Subcutaneous abdominal adipose tissue (tissue), 5 donors: ENCODE measurements at regions not wholly inside any gene's neighbourhood (a gene's known extent, or its start where the extent isn't known, plus 50 kb on each side); places are given as distances from the start of the nearest gene placed in this dataset.

Experiments used
- H3K27ac ChIP-seq: one replicate; pipeline ENCODE4 v1.7.0; 2013; ENCODE audit warnings: low read depth, mild to moderate bottlenecking, inconsistent platforms, low read length, moderate library complexity
- H3K27me3 ChIP-seq, 5 donors: one replicate each; pipeline ENCODE4 v1.7.0; 2013; ENCODE audit warnings: low read length in 5 of 5, inconsistent platforms in 1 of 5; ENCODE audit not compliant: control insufficient read depth in 5 of 5, insufficient read depth in 4 of 5
- H3K36me3 ChIP-seq, 5 donors: one replicate each; pipeline ENCODE4 v1.7.0; 2013; ENCODE audit warnings: low read length in 5 of 5; ENCODE audit not compliant: control insufficient read depth in 5 of 5, insufficient read depth in 5 of 5
- H3K4me1 ChIP-seq, 5 donors: one replicate each; pipeline ENCODE4 v1.7.0; 2013; ENCODE audit warnings: low read length in 5 of 5, mild to moderate bottlenecking in 3 of 5, moderate library complexity in 1 of 5; ENCODE audit not compliant: control insufficient read depth in 5 of 5, insufficient read depth in 5 of 5
- H3K4me3 ChIP-seq, 5 donors: one replicate each; pipeline ENCODE4 v1.7.0; 2013; ENCODE audit warnings: low read length in 5 of 5, low read depth in 1 of 5
- H3K9ac ChIP-seq, 5 donors: one replicate each; pipeline ENCODE4 v1.7.0; 2013; ENCODE audit warnings: low read length in 5 of 5, mild to moderate bottlenecking in 4 of 5, moderate library complexity in 3 of 5
- H3K9me3 ChIP-seq, 5 donors: one replicate each; pipeline ENCODE4 v1.7.0; 2013; ENCODE audit warnings: low read length in 5 of 5; ENCODE audit not compliant: control insufficient read depth in 5 of 5
- donor health status: healthy.
- donor health status: healthy.
- donor health status: healthy.
- donor health status: healthy.
- donor health status: healthy.

DNA sequence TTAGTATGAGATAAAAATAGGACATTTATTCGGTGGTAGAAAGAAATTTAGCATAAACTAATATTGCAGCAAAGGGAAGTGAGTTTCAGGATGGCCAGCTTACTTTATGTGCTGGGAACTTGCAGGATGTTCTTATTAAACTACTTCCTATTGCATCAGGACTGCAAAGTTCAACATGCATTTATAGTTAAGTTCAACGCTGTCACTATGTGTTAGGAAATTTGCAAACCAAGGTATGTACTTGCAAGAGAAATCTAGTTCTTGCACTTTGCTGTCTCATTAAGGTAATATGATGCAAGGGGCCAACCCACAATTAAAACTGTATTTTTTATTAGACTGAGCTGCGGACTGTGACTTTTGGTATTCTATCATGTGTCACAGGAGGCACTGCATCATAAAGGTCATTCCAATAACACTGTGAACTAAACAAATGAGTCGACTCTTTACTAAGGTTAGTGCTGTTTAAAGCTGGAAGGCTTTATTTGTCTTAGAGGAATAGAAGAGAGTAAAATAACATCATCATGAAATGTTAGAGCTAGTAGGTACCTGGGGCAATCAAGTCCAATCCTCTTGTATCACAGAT lies 1525.7 kb upstream of the TENM3 start:
- no peaks in the 10 kb centered on the region for H3K9me3 ChIP-seq
- no peaks in the 10 kb centered on the region for H3K27me3 ChIP-seq
- no peak overlapping the region for H3K4me3 ChIP-seq
- no peaks in the 10 kb centered on the region for H3K36me3 ChIP-seq
- no peak overlapping the region for H3K9ac ChIP-seq
- no peaks in the 10 kb centered on the region for H3K4me1 ChIP-seq
- H3K27ac ChIP-seq = no peak overlapping the region

DNA sequence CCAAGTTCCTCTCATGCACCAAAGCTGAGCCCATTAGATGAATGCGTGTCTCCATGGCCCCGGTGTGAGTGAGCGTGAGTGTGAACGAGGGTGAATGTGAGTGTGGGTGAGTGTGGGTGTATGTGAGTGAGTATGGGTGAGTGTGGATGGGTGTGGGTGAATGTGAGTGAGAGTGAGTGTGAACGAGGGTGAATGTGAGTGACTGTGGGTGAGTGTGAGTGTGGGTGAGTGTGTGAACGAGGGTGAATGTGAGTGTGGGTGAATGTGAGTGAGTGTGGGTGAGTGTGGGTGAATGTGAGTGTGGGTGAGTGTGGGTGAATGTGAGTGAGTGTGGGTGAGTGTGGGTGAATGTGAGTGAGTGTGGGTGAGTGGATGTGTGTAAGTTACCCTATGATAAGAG lies 1521.8 kb upstream of the TENM3 start:
- H3K9me3 ChIP-seq = no peaks in the 10 kb centered on the region
- H3K9ac ChIP-seq = no peak overlapping the region
- no peaks in the 10 kb centered on the region for H3K36me3 ChIP-seq
- H3K27ac ChIP-seq = no peak overlapping the region
- no peaks in the 10 kb centered on the region for H3K4me1 ChIP-seq
- H3K27me3 ChIP-seq = no peaks in the 10 kb centered on the region
- H3K4me3 ChIP-seq = no peak overlapping the region

DNA sequence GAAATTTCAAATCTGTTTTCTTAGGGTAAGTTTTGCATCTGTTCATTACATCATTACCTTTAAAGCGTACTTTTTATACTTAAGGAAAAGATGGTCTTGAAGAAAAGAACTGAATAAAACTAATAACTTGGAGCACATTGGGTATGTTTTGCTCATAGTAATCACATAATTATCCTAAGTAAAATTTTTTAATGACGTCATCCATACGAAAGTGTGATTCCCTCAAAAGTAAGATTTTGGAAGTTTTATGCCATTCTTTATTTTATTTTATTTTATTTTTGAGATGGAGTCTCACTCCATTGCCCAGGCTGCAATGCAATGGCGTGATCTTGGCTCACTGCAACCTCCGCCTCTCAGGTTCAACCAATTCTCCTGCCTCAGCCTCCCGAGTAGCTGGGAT lies 1516.6 kb upstream of the TENM3 start:
- Histone ChIP-seq H3K27ac (no peak overlapping the region), H3K9ac (no peak overlapping the region), H3K27me3 (no peaks in the 10 kb centered on the region), H3K36me3 (no peaks in the 10 kb centered on the region), H3K9me3 (no peaks in the 10 kb centered on the region), H3K4me1 (no peaks in the 10 kb centered on the region), H3K4me3 (no peak overlapping the region)

GRCh38 chr4:180727478-180727877 lies 1515.7 kb upstream of the TENM3 start:
- Histone ChIP-seq H3K27me3 (no peaks in the 10 kb centered on the region), H3K4me3 (no peak overlapping the region), H3K36me3 (no peaks in the 10 kb centered on the region), H3K27ac (no peak overlapping the region), H3K9me3 (no peaks in the 10 kb centered on the region), H3K9ac (no peak overlapping the region), H3K4me1 (no peaks in the 10 kb centered on the region)

DNA sequence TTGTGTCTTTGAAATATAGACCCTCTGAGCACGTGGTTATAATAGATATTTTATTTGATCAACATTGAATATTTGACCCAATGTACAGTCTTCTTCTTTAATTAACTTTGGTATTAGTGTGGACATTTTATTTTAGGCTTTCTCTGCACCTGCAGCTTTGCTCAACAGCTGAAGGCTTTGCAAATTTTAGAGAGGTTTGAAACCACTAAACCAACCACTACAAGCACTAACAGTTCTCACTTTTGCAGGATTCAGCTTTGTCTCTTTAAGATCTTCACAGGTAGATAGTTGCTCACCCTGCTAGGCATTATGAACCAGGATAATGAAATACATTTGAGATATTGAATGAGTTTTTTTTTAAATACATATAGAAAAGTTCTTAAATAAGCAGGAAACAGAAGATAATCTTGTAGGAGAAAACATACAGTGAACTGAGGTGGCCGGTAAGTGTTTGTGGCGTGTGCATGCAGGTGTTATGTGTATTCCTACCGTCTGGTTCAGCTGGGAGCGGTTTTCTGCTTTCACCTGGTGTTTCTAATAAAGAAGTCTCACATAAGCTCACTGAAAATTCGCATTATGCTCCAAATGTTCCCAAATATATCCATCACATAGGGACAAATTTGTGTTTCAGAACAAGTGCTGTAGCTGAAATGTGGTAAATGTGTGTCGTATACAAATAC lies 1508.3 kb upstream of the TENM3 start:
- H3K9me3 ChIP-seq = no peaks in the 10 kb centered on the region
- H3K4me3 ChIP-seq = no peak overlapping the region
- H3K4me1 ChIP-seq = no peaks in the 10 kb centered on the region
- H3K36me3 ChIP-seq = no peaks in the 10 kb centered on the region
- no peak overlapping the region for H3K27ac ChIP-seq
- H3K9ac ChIP-seq = no peak overlapping the region
- H3K27me3 ChIP-seq = no peaks in the 10 kb centered on the region

DNA sequence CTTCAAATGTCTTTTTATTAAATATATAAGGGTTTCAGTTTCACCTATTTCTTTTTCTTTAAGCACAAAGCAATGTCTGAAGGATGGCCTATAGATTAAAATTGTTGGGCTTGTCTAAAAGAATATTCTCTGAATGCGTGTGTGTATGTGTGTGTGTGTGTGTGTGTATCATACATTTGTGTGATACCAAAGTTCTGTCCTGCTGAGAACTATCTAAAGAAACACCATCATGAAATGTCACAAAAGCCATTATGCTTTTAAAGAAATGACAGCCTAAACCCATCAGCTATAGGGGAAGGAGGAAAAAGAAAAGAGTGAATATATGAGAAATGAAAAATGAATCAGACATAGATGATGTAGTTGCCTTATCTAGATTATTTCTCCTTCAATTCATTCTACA lies 1501.5 kb upstream of the TENM3 start:
- Histone ChIP-seq H3K27me3 (no peaks in the 10 kb centered on the region), H3K4me3 (no peak overlapping the region), H3K27ac (no peak overlapping the region), H3K9me3 (no peaks in the 10 kb centered on the region), H3K36me3 (no peaks in the 10 kb centered on the region), H3K4me1 (no peaks in the 10 kb centered on the region), H3K9ac (no peak overlapping the region)

DNA sequence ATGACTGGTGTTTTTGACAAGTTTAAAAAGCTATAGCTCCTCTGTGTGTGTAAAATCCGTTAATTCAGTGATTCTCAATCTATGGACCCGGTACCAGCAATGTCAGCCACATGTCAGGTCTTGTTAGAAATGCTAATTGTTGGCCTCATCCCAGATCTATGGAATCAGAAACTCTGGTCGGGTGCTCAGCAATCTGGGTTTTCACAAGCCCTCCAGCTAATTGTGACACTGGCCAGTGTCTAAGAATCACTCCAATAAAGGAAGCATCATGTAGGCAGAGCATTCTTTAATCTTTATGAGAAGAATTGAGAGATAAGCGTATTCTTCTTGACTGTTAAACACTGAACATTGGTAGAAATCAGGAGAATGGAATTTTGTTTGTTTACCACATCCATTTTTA lies 1498.2 kb upstream of the TENM3 start:
- H3K4me1 ChIP-seq = no peaks in the 10 kb centered on the region
- H3K4me3 ChIP-seq = no peak overlapping the region
- no peak overlapping the region for H3K27ac ChIP-seq
- H3K9ac ChIP-seq = no peak overlapping the region
- H3K9me3 ChIP-seq = no peaks in the 10 kb centered on the region
- H3K36me3 ChIP-seq = no peaks in the 10 kb centered on the region
- no peaks in the 10 kb centered on the region for H3K27me3 ChIP-seq

DNA sequence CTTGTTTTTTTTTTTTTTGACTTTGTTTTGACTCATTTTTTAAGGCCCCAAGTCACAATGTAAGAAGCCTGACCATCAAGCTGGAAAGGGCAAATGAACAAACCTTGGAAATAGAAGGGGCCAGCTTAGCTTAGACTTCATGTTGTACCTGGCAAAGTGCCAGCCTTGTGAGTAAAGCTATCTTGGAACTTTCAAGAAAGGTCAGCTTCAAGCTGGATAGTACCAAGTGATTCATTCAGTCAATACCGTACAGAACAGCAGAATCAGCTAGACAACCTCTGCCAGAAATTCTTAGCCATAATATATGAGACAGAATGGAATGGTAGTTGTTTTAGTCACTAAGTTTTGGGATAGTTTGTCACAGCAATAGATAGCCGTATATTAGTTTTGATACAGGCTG lies 1492.2 kb upstream of the TENM3 start:
- no peaks in the 10 kb centered on the region for H3K27me3 ChIP-seq
- H3K4me1 ChIP-seq = no peaks in the 10 kb centered on the region
- no peaks in the 10 kb centered on the region for H3K9me3 ChIP-seq
- H3K4me3 ChIP-seq = no peak overlapping the region
- H3K27ac ChIP-seq = no peak overlapping the region
- no peaks in the 10 kb centered on the region for H3K36me3 ChIP-seq
- H3K9ac ChIP-seq = no peak overlapping the region

DNA sequence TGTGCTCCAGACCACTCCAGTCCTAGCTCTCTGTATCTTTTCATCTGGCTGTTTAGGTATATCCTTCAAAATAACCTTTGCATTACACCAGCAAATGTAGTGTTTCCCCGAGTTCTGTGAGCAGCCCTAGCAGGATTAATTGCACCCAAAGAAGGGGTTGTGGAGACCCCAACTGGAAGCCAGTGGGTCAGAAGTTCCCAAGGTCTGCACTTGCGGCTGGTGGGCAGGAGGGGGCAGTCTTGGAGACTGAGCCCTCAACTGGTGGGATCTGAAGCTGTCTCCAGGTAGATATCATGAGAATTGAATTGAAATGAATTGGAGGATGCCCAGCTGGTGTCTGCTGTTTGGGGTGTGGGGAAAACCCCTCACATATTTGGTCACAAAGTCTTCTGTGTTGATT lies 1485.3 kb upstream of the TENM3 start:
- no peak overlapping the region for H3K9ac ChIP-seq
- no peak overlapping the region for H3K27ac ChIP-seq
- H3K4me1 ChIP-seq = no peaks in the 10 kb centered on the region
- H3K36me3 ChIP-seq = no peaks in the 10 kb centered on the region
- no peak overlapping the region for H3K4me3 ChIP-seq
- no peaks in the 10 kb centered on the region for H3K27me3 ChIP-seq
- no peaks in the 10 kb centered on the region for H3K9me3 ChIP-seq

DNA sequence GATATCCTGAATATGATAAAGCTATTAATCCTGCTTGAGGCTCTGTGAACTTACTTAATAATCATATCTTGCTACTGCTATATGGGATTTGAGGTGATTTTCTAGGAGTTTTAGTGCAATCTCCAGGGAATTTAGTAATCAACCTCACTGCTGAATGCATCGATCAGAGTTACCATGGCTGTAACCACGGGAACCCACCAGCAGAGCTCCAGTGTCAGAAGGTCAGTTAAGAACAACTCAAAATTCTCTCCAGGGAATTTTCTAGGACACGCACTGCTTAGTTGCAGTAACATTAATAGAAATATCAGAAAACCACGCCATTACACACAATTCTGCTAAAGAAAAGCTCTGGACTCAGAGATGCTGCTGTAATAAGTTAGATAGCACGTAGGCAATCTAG lies 1477.2 kb upstream of the TENM3 start:
- no peaks in the 10 kb centered on the region for H3K4me1 ChIP-seq
- no peak overlapping the region for H3K27ac ChIP-seq
- H3K36me3 ChIP-seq = no peaks in the 10 kb centered on the region
- no peak overlapping the region for H3K4me3 ChIP-seq
- H3K9ac ChIP-seq = no peak overlapping the region
- H3K27me3 ChIP-seq = no peaks in the 10 kb centered on the region
- no peaks in the 10 kb centered on the region for H3K9me3 ChIP-seq
